A673 (cell line): ENCODE measurements at regions not wholly inside any gene's neighbourhood (a gene's known extent, or its start where the extent isn't known, plus 50 kb on each side); places are given as distances from the start of the nearest gene placed in this dataset.

Experiments used
- CTCF ChIP-seq: fragments of 300-800, 200-600 bp; sonication (generic); conservative IDR thresholded peaks from 2 replicates; pipeline ENCODE4 v1.5.1; 2017; ENCODE audit warnings: low read depth, mild to moderate bottlenecking, antibody characterized with exemption, low read length, moderate library complexity, mixed read lengths
- EZH2 ChIP-seq: fragments of 200-600 bp; sonication (generic); IDR thresholded peaks from 2 replicates; pipeline ENCODE4 v1.6.1; 2017; ENCODE audit warnings: borderline replicate concordance, low read depth, mild to moderate bottlenecking, mixed read lengths, antibody characterized with exemption, low read length; ENCODE audit not compliant: poor library complexity, severe bottlenecking

- TF ChIP-seq CTCF (no peak), EZH2 (no peak)
Observed at GRCh38 chr12:97666263-97666662, 203.7 kb downstream of the RMST start.
